Neural progenitor cell (in vitro differentiated cells): ENCODE measurements at regions not wholly inside any gene's neighbourhood (a gene's known extent, or its start where the extent isn't known, plus 50 kb on each side); places are given as distances from the start of the nearest gene placed in this dataset.

ENCODE experiments used
- DNase-seq: peaks from one replicate; pipeline ENCODE4 v3.0.0-alpha.2; 2016; ENCODE audit warnings: low spot score
- H2AFZ ChIP-seq: fragments of 200-600 bp; sonication (generic); replicated peaks from 2 replicates; pipeline ENCODE4 v1.6.1; 2016; ENCODE audit warnings: antibody characterized with exemption
- H3F3A ChIP-seq: fragments of 200-600 bp; sonication (generic); 2 replicates; pipeline ENCODE4 v1.6.1; 2016; ENCODE audit warnings: antibody characterized with exemption, low read depth
- H3K27ac ChIP-seq: fragments of 200-600 bp; sonication (generic); 2 replicates; pipeline ENCODE4 v1.5.1; 2016; ENCODE audit warnings: mild to moderate bottlenecking
- H3K27me3 ChIP-seq: fragments of 200-600 bp; sonication (generic); 2 replicates; pipeline ENCODE4 v1.6.1; 2016; ENCODE audit warnings: mild to moderate bottlenecking, moderate library complexity
- H3K36me3 ChIP-seq: fragments of 200-600 bp; sonication (generic); 2 replicates; pipeline ENCODE4 v1.5.1; 2016
- H3K4me1 ChIP-seq: fragments of 200-600 bp; sonication (generic); 2 replicates; pipeline ENCODE4 v1.6.1; 2016; ENCODE audit warnings: mixed run types
- H3K4me2 ChIP-seq: fragments of 200-600 bp; sonication (generic); 2 replicates; pipeline ENCODE4 v1.6.1; 2016
- H3K4me3 ChIP-seq: fragments of 200-600 bp; sonication (generic); 2 replicates; pipeline ENCODE4 v1.5.1; 2016
- H3K79me2 ChIP-seq: fragments of 200-600 bp; sonication (generic); 2 replicates; pipeline ENCODE4 v1.6.1; 2016; ENCODE audit warnings: low read depth
- H3K9ac ChIP-seq: fragments of 200-600 bp; sonication (generic); 2 replicates; pipeline ENCODE4 v1.6.1; 2016
- H3K9me3 ChIP-seq: fragments of 200-600 bp; sonication (generic); 2 replicates; pipeline ENCODE4 v1.5.1; 2016; ENCODE audit warnings: low read depth
- H4K20me1 ChIP-seq: fragments of 200-600 bp; sonication (generic); 2 replicates; pipeline ENCODE4 v1.6.1; 2016; ENCODE audit warnings: low read depth
- H3K27ac Mint-ChIP-seq: 3 replicates; pipeline ENCODE4 v1.8.0; 2021; ENCODE audit warnings: mixed read lengths
- H3K27me3 Mint-ChIP-seq: 2 replicates; pipeline ENCODE4 v1.8.0; 2022; ENCODE audit warnings: low read depth, mild to moderate bottlenecking, inconsistent platforms, moderate library complexity, mixed read lengths; ENCODE audit not compliant: insufficient read depth
- H3K36me3 Mint-ChIP-seq: 3 replicates; pipeline ENCODE4 v1.8.0; 2021; ENCODE audit warnings: mixed read lengths
- H3K4me1 Mint-ChIP-seq: 3 replicates; pipeline ENCODE4 v1.8.0; 2021; ENCODE audit warnings: mixed read lengths
- H3K4me3 Mint-ChIP-seq: 3 replicates; pipeline ENCODE4 v1.8.0; 2021; ENCODE audit warnings: mild to moderate bottlenecking, moderate library complexity, mixed read lengths
- H3K9me3 Mint-ChIP-seq: 3 replicates; pipeline ENCODE4 v1.8.0; 2020; ENCODE audit warnings: mixed read lengths
- EZH2 ChIP-seq: fragments of 200-600 bp; sonication (generic); IDR thresholded peaks from 2 replicates; pipeline ENCODE4 v1.6.1; 2017; ENCODE audit warnings: antibody characterized with exemption, mild to moderate bottlenecking, moderate library complexity
- EZH2phosphoT487 ChIP-seq: fragments of 200-600 bp; sonication (generic); IDR thresholded peaks from 2 replicates; pipeline ENCODE4 v1.6.1; 2017; ENCODE audit warnings: antibody characterized with exemption
- TF ChIP-seq, protein P1 (sequence below): fragments of 200-600 bp; sonication (generic); IDR thresholded peaks from 2 replicates; pipeline ENCODE4 v1.5.1; 2017; ENCODE audit warnings: antibody characterized with exemption, mild to moderate bottlenecking

- TF ChIP-seq, protein P1, sequence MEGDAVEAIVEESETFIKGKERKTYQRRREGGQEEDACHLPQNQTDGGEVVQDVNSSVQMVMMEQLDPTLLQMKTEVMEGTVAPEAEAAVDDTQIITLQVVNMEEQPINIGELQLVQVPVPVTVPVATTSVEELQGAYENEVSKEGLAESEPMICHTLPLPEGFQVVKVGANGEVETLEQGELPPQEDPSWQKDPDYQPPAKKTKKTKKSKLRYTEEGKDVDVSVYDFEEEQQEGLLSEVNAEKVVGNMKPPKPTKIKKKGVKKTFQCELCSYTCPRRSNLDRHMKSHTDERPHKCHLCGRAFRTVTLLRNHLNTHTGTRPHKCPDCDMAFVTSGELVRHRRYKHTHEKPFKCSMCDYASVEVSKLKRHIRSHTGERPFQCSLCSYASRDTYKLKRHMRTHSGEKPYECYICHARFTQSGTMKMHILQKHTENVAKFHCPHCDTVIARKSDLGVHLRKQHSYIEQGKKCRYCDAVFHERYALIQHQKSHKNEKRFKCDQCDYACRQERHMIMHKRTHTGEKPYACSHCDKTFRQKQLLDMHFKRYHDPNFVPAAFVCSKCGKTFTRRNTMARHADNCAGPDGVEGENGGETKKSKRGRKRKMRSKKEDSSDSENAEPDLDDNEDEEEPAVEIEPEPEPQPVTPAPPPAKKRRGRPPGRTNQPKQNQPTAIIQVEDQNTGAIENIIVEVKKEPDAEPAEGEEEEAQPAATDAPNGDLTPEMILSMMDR = no peak
- TF ChIP-seq EZH2phosphoT487 (no peak), EZH2 (no peak)
- H3K4me3 ChIP-seq = no peak overlapping the region
- H3K9me3 Mint-ChIP-seq = no peaks in the 10 kb centered on the region
- H3K9ac ChIP-seq = no peak overlapping the region
- DNase-seq = no peak
- no peak overlapping the region for H3K4me2 ChIP-seq
- peak overlapping the region; percentile 22 for H2AFZ ChIP-seq
- peaks cover 27% of the 10 kb centered on the region for H3K4me1 ChIP-seq
- H3K27me3 ChIP-seq = no peaks in the 10 kb centered on the region
- no peaks in the 10 kb centered on the region for H3K36me3 ChIP-seq
- H3K27me3 Mint-ChIP-seq = peaks cover 2% of the 10 kb centered on the region
- H3K9me3 ChIP-seq = no peaks in the 10 kb centered on the region
- H4K20me1 ChIP-seq = no peaks in the 10 kb centered on the region
- no peaks in the 10 kb centered on the region for H3K36me3 Mint-ChIP-seq
- H3K4me1 Mint-ChIP-seq = peaks cover 36% of the 10 kb centered on the region
- no peaks in the 10 kb centered on the region for H3K79me2 ChIP-seq
- H3F3A ChIP-seq = peaks cover 20% of the 10 kb centered on the region
- no peak overlapping the region for H3K27ac ChIP-seq
- H3K27ac Mint-ChIP-seq = no peak overlapping the region
- no peak overlapping the region for H3K4me3 Mint-ChIP-seq
Observed at GRCh38 chr6:147823936-147824335, 315.4 kb downstream of the SAMD5 start.

DNA sequence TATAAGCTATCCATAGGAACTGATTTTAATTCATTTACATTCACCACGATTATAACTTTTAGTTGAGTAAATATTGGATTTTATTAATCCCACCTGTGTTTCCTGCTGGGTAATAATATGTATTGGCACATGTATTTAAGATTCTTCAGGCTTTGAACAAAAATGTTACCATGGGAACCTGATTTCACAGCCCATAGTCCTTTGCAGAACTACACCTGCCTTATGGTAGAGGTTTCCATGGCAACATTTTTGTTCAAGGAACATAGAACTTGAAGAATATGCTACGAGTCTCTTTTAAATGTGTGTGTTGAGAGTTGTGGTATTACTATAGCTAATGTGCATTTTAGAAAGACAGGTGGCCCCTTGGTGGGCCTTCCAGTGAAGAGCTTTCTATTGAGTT lies 317.4 kb downstream of the SAMD5 start:
- Mint-ChIP-seq H3K9me3 (no peaks in the 10 kb centered on the region), H3K4me1 (peaks cover 25% of the 10 kb centered on the region), H3K27ac (no peak overlapping the region), H3K36me3 (peaks cover 2% of the 10 kb centered on the region), H3K4me3 (no peak overlapping the region), H3K27me3 (no peaks in the 10 kb centered on the region)
- no peaks in the 10 kb centered on the region for H4K20me1 ChIP-seq
- no peaks in the 10 kb centered on the region for H3K27me3 ChIP-seq
- peaks cover 12% of the 10 kb centered on the region for H3K4me1 ChIP-seq
- H3K36me3 ChIP-seq = no peaks in the 10 kb centered on the region
- H3K9me3 ChIP-seq = no peaks in the 10 kb centered on the region
- H3K4me2 ChIP-seq = no peak overlapping the region
- no peak overlapping the region for H3K4me3 ChIP-seq
- DNase-seq = no peak
- no peaks in the 10 kb centered on the region for H3K79me2 ChIP-seq
- no peak overlapping the region for H3K27ac ChIP-seq
- no peak overlapping the region for H3K9ac ChIP-seq
- H2AFZ ChIP-seq = no peak overlapping the region
- peaks cover 13% of the 10 kb centered on the region for H3F3A ChIP-seq
- TF ChIP-seq EZH2 (no peak), EZH2phosphoT487 (no peak)
- TF ChIP-seq, protein P1 = no peak

DNA sequence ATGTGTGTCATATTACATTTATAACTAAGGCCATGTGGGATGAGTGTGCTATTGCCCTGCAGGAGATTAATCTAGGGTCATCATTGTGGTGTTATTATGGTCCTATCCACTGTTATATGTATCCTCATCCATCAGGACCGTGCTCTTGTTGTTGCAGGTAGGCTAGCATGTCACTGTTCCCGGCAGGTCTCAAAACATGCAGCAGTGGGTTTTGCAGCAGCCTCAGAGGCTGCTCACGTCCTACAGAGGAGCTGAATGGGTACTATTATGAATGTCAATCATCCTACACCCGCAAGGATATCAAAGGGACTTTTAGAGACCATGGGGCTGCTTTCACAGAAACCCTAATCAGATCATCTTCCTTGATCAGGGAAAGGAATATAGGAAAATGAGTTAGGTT lies 318.2 kb downstream of the SAMD5 start:
- Histone ChIP-seq H3K9ac (no peak overlapping the region), H3F3A (peaks cover 4% of the 10 kb centered on the region), H3K36me3 (no peaks in the 10 kb centered on the region), H3K4me1 (peaks cover 3% of the 10 kb centered on the region), H3K9me3 (no peaks in the 10 kb centered on the region), H3K4me3 (no peak overlapping the region), H3K27me3 (no peaks in the 10 kb centered on the region), H2AFZ (no peak overlapping the region), H4K20me1 (no peaks in the 10 kb centered on the region), H3K27ac (no peak overlapping the region), H3K4me2 (no peak overlapping the region), H3K79me2 (no peaks in the 10 kb centered on the region)
- no peak for DNase-seq
- Mint-ChIP-seq H3K36me3 (peaks cover 2% of the 10 kb centered on the region), H3K4me3 (no peak overlapping the region), H3K9me3 (no peaks in the 10 kb centered on the region), H3K27ac (no peak overlapping the region), H3K4me1 (peaks cover 21% of the 10 kb centered on the region), H3K27me3 (no peaks in the 10 kb centered on the region)
- no peak for TF ChIP-seq EZH2phosphoT487
- no peak for TF ChIP-seq EZH2
- TF ChIP-seq, protein P1 = no peak
